ENCODE measurements at regions not wholly inside any gene's neighbourhood (a gene's known extent, or its start where the extent isn't known, plus 50 kb on each side); places are given as distances from the start of the nearest gene placed in this dataset.

- TF ChIP-seq POLR2AphosphoS5 (IDR thresholded peaks at IDR 0.05) (no peak), CTCF (IDR thresholded peaks at IDR 0.05) (no peak), EP300 (IDR thresholded peaks at IDR 0.05) (no peak), POLR2A (IDR thresholded peaks at IDR 0.05) (no peak)
- DNase-seq = no peak
- Histone ChIP-seq H3K9me3 (peaks cover 0 to 4% (median under 1%) of the 10 kb centered on the region in 4 donors), H3K36me3 (no peaks in the 10 kb centered on the region), H3K27me3 (no peaks in the 10 kb centered on the region), H3K4me1 (no peaks in the 10 kb centered on the region), H3K4me3 (no peak overlapping the region), H3K27ac (no peak overlapping the region)
- ATAC-seq (ENCODE audit: low FRiP score in 2 of 2) = no peak
- WGBS, 2 donors = 86 to 89% methylated on average over 7 of the region's 7 CpGs
Observed at GRCh38 chr2:525021-525420, 152.2 kb downstream of the TMEM18 start.

- H3K4me3 ChIP-seq = no peak overlapping the region
- ATAC-seq (ENCODE audit: low FRiP score in 2 of 2) = no peak
- no peak for DNase-seq
- H3K36me3 ChIP-seq = no peaks in the 10 kb centered on the region
- no peak overlapping the region for H3K27ac ChIP-seq
- WGBS, 2 donors = 46 to 53% methylated on average over 3 of the region's 3 CpGs
- no peaks in the 10 kb centered on the region for H3K4me1 ChIP-seq
- no peaks in the 10 kb centered on the region for H3K27me3 ChIP-seq
- TF ChIP-seq EP300 (IDR thresholded peaks at IDR 0.05) (no peak), CTCF (IDR thresholded peaks at IDR 0.05) (peak in 1 of 6 experiments; percentile 16)
- peaks cover 0 to 4% (median 0%) of the 10 kb centered on the region in 4 donors for H3K9me3 ChIP-seq
Observed at GRCh38 chr2:524442-524841, 152.8 kb downstream of the TMEM18 start.

GRCh38 chr2:523698-524270 is 153.4 kb downstream of the TMEM18 start:
- Histone ChIP-seq H3K27ac (no peak overlapping the region), H3K4me1 (no peaks in the 10 kb centered on the region), H3K9me3 (no peaks in the 10 kb centered on the region), H3K36me3 (no peaks in the 10 kb centered on the region), H3K4me3 (no peak overlapping the region), H3K27me3 (no peaks in the 10 kb centered on the region)
- WGBS, 2 donors = 68 to 72% methylated on average over 9 to 12 of the region's 12 CpGs
- no peak for TF ChIP-seq CTCF (IDR thresholded peaks at IDR 0.05)
- TF ChIP-seq POLR2A (IDR thresholded peaks at IDR 0.05) = no peak
- no peak for TF ChIP-seq POLR2AphosphoS5 (IDR thresholded peaks at IDR 0.05)
- TF ChIP-seq EP300 (IDR thresholded peaks at IDR 0.05) = no peak
- no peak for ATAC-seq (ENCODE audit: low FRiP score in 2 of 2)
- DNase-seq = no peak

GRCh38 chr2:522776-523175 is 154.4 kb downstream of the TMEM18 start:
- H3K4me1 ChIP-seq = no peaks in the 10 kb centered on the region
- 89 to 94% methylated on average over 9 of the region's 9 CpGs for WGBS, 2 donors
- TF ChIP-seq POLR2AphosphoS5 (IDR thresholded peaks at IDR 0.05) = no peak
- no peak for TF ChIP-seq POLR2A (IDR thresholded peaks at IDR 0.05)
- no peak for TF ChIP-seq CTCF (IDR thresholded peaks at IDR 0.05)
- no peak for TF ChIP-seq EP300 (IDR thresholded peaks at IDR 0.05)
- ATAC-seq (ENCODE audit: low FRiP score in 2 of 2) (no peak), DNase-seq (no peak)
- no peaks in the 10 kb centered on the region for H3K27me3 ChIP-seq
- H3K4me3 ChIP-seq = no peak overlapping the region
- H3K9me3 ChIP-seq = no peaks in the 10 kb centered on the region
- H3K27ac ChIP-seq = no peak overlapping the region
- H3K36me3 ChIP-seq = no peaks in the 10 kb centered on the region

- ATAC-seq (ENCODE audit: low FRiP score in 2 of 2) (no peak), DNase-seq (no peak)
- Histone ChIP-seq H3K27ac (no peak overlapping the region), H3K27me3 (no peaks in the 10 kb centered on the region), H3K4me3 (no peak overlapping the region), H3K9me3 (no peaks in the 10 kb centered on the region), H3K36me3 (no peaks in the 10 kb centered on the region), H3K4me1 (no peaks in the 10 kb centered on the region)
- 95 to 96% methylated on average over 31 of the region's 31 CpGs for WGBS, 2 donors
- TF ChIP-seq EP300 (IDR thresholded peaks at IDR 0.05) (no peak), POLR2AphosphoS5 (IDR thresholded peaks at IDR 0.05) (no peak)
Observed at GRCh38 chr2:521853-522530, 155.2 kb downstream of the TMEM18 start.

All from upper lobe of left lung (tissue), 6 donors.